T-cell (primary cell): ENCODE measurements at regions not wholly inside any gene's neighbourhood (a gene's known extent, or its start where the extent isn't known, plus 50 kb on each side); places are given as distances from the start of the nearest gene placed in this dataset.
"Not testable (repeated sequence)": the region's sequence is repeated elsewhere in the genome, so short reads cannot be mapped to it uniquely, and the experiment has no call there.

Experiments
- ATAC-seq, 4 experiments: fragments of 200-7000 bp in 3 of 4; fragments of 150-1000 bp in 1 of 4; cut with Tn5 transposase; replicated peaks in 1 of 4; 1 replicate in 3 of 4; 2 replicates in 1 of 4; pipeline ENCODE4 v1.10.0; 2021; ENCODE audit warnings: moderate library complexity in 3 of 4, mild to moderate bottlenecking in 2 of 4, moderate number of reproducible peaks in 1 of 4
- CTCF ChIA-PET, 2 donors: fragments of 300-600 bp; sonication (Branson Sonifier 250); formaldehyde crosslinking; loops; one replicate each; lab custom pipeline; 2022; ENCODE audit warnings: antibody characterized with exemption in 2 of 2; lab: Charles Lee
- POLR2A ChIA-PET, 2 donors: fragments of 300-600 bp; sonication (Branson Sonifier 250); formaldehyde crosslinking; loops; one replicate each; lab custom pipeline; 2022; ENCODE audit warnings: antibody characterized with exemption in 2 of 2; lab: Charles Lee
- DNase-seq, 35 experiments: peaks; one replicate each; pipeline versions ENCODE4 v3.0.0 to v3.0.0-alpha.2; 2013 to 2023
- H3K27ac ChIP-seq: one replicate; pipeline ENCODE4 v1.5.1; 2013; ENCODE audit warnings: low read length
- H3K27me3 ChIP-seq, 2 experiments: replicated peaks in 1 of 2; 1 replicate in 1 of 2; 2 replicates in 1 of 2; pipeline versions ENCODE4 v1.6.1 to v1.7.0; 2013; ENCODE audit warnings: low read length in 1 of 2, mixed read lengths in 1 of 2; ENCODE audit not compliant: control insufficient read depth in 2 of 2, insufficient read depth in 2 of 2; ENCODE audit errors: extremely low read depth in 1 of 2
- H3K36me3 ChIP-seq, 2 donors: 1 replicate in 1 of 2; 2 replicates in 1 of 2; pipeline versions ENCODE4 v1.6.1 to v1.7.0; 2013; ENCODE audit warnings: low read length in 1 of 2; ENCODE audit not compliant: control insufficient read depth in 2 of 2, insufficient read depth in 1 of 2; ENCODE audit errors: extremely low read depth in 1 of 2
- H3K4me1 ChIP-seq, 2 experiments: 1 replicate in 1 of 2; 2 replicates in 1 of 2; pipeline versions ENCODE4 v1.6.1 to v1.7.0; 2013; ENCODE audit warnings: low read length in 2 of 2, mixed read lengths in 1 of 2; ENCODE audit not compliant: insufficient read depth in 2 of 2, control insufficient read depth in 1 of 2; ENCODE audit errors: extremely low read depth in 1 of 2
- H3K4me3 ChIP-seq, 2 donors: 1 replicate in 1 of 2; 2 replicates in 1 of 2; pipeline versions ENCODE4 v1.5.1 to v1.7.0; 2013; ENCODE audit warnings: mild to moderate bottlenecking in 2 of 2, low read length in 1 of 2, moderate library complexity in 1 of 2; ENCODE audit not compliant: control insufficient read depth in 1 of 2; ENCODE audit errors: extremely low read depth in 1 of 2
- H3K9me3 ChIP-seq: 2 replicates; pipeline ENCODE4 v1.7.0; 2013
- H3K27ac Mint-ChIP-seq, 2 donors: one replicate each; pipeline ENCODE4 v1.8.0; 2020 to 2021; ENCODE audit warnings: mild to moderate bottlenecking in 2 of 2, mixed read lengths in 2 of 2
- H3K27me3 Mint-ChIP-seq, 2 donors: one replicate each; pipeline ENCODE4 v1.8.0; 2021 to 2022; ENCODE audit warnings: mixed read lengths in 2 of 2
- H3K36me3 Mint-ChIP-seq: one replicate; pipeline ENCODE4 v1.8.0; 2021; ENCODE audit warnings: mixed read lengths
- H3K4me1 Mint-ChIP-seq, 3 donors: one replicate each; pipeline ENCODE4 v1.8.0; 2020 to 2022; ENCODE audit warnings: mixed read lengths in 3 of 3, mild to moderate bottlenecking in 1 of 3
- H3K4me3 Mint-ChIP-seq, 3 donors: one replicate each; pipeline ENCODE4 v1.8.0; 2020 to 2022; ENCODE audit warnings: mild to moderate bottlenecking in 3 of 3, mixed read lengths in 3 of 3, moderate library complexity in 3 of 3
- H3K9me3 Mint-ChIP-seq, 3 donors: one replicate each; pipeline ENCODE4 v1.8.0; 2020 to 2022; ENCODE audit warnings: mixed read lengths in 3 of 3
- WGBS: methylation state at CpG from one replicate; pipeline ENCODE4 v1.1.5; 2013; ENCODE audit warnings: missing lambda C conversion rate; ENCODE audit not compliant: insufficient coverage; 5-methylcytosine and 5-hydroxymethylcytosine counted together

- H3K27ac ChIP-seq, POLR2A ChIA-PET, CTCF ChIA-PET, H3K36me3 ChIP-seq, H3K27ac Mint-ChIP-seq, ATAC-seq, H3K9me3 ChIP-seq, DNase-seq, H3K4me1 Mint-ChIP-seq, H3K4me3 Mint-ChIP-seq, H3K4me1 ChIP-seq, H3K4me3 ChIP-seq, H3K36me3 Mint-ChIP-seq: not testable (repeated sequence)
- Mint-ChIP-seq H3K27me3 (peaks cover 9 to 16% of the 10 kb centered on the region in 2 donors), H3K9me3 (peaks cover 2 to 12% (median 2%) of the 10 kb centered on the region in 3 donors)
- H3K27me3 ChIP-seq, result peaks cover 0 to 17% of the 10 kb centered on the region in 2 experiments
- WGBS, result no CpG with 5 or more reads among the region's 11 CpGs
Measured at GRCh38 chr14:105762262-105762661, 235.9 kb downstream of the TMEM121 start.

DNA sequence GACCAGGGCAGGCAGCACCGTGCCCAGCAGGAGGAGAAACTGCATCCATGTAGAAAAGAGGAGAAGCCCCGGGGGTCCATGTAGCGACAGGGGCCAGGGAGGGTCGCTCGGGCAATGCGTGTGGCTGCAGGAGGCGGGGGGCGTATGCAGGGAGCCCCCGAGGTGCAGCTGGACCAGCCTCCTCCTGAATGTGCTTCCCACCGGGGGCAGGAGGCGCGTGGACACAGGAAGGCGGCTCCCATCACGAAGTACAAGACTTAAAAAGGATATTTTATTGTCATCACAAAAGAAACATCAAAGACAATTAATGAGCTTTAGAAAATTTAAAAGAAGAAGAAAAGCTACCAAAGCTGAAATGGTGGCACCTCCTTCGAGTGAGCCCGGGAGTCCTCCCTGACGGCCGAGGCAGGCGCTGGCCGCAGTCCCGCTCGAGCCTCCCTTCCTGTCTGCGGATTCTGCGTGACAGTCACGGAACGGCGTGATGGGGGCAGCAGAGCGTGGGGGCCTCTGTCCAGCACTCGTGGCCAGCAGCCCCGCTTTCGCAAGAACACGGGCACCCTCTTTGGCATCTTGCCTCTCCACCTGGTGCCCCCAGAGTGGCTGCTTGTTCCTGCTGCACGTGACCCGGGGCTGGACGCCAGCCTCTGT is 238.0 kb downstream of the TMEM121 start:
- DNase-seq, H3K4me3 ChIP-seq, H3K4me3 Mint-ChIP-seq, H3K36me3 Mint-ChIP-seq, H3K9me3 Mint-ChIP-seq, H3K36me3 ChIP-seq, CTCF ChIA-PET, POLR2A ChIA-PET, H3K4me1 ChIP-seq, H3K27ac Mint-ChIP-seq, H3K4me1 Mint-ChIP-seq, H3K27ac ChIP-seq, ATAC-seq, H3K9me3 ChIP-seq: not testable (repeated sequence)
- WGBS, result 90% methylated on average over 7 of the region's 35 CpGs
- H3K27me3 Mint-ChIP-seq, result peaks cover 9 to 16% of the 10 kb centered on the region in 2 donors
- H3K27me3 ChIP-seq, result peaks cover 0 to 17% of the 10 kb centered on the region in 2 experiments

- H3K27ac ChIP-seq, H3K36me3 ChIP-seq, ATAC-seq, H3K27ac Mint-ChIP-seq, CTCF ChIA-PET, DNase-seq, H3K4me1 ChIP-seq, POLR2A ChIA-PET, H3K9me3 ChIP-seq, H3K4me3 Mint-ChIP-seq, H3K36me3 Mint-ChIP-seq, H3K9me3 Mint-ChIP-seq, H3K4me3 ChIP-seq, H3K4me1 Mint-ChIP-seq: not testable (repeated sequence)
- peaks cover 0 to 17% of the 10 kb centered on the region in 2 experiments for H3K27me3 ChIP-seq
- 77% methylated on average over 7 of the region's 23 CpGs for WGBS
- peaks cover 9 to 14% of the 10 kb centered on the region in 2 donors for H3K27me3 Mint-ChIP-seq
Measured at GRCh38 chr14:105765072-105765825, 238.9 kb downstream of the TMEM121 start.

DNA sequence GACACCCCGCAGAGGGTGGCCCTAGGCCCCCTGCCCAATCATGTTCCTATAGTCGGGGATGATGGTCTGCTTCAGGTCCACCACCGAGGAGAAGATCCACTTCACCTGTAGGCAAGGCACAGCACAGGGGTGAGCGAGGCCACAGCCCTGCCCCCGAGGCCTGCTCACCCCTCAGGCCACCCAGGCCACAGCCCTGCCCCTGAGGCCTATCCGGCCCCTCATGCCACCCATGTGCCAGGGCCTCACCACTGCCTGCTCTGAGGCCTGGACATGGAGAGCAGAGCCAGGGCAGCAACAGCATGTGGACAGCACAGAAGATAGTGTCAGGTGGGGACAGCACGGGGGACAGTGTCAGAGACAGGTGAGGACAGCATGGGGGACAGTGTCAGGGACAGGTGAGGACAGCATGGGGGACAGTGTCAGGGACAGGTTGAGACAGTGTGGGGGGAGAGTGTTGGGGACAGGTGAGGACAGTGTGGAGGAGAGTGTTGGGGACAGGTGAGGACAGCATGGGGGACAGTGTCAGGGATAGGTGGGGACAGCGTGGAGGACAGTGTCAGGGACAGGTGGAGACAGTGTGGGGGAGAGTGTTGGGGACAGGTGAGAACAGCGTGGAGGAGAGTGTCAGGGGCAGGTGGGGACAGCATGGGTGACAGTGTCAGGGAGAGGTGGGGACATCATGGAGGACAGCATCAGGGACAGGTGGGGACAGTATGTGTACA is 239.7 kb downstream of the TMEM121 start:
- Histone ChIP-seq H3K4me3 (no peak overlapping the region), H3K4me1 (no peaks in the 10 kb centered on the region), H3K27me3 (peaks cover 0 to 12% of the 10 kb centered on the region in 2 experiments), H3K27ac (no peak overlapping the region), H3K9me3 (no peaks in the 10 kb centered on the region), H3K36me3 (no peaks in the 10 kb centered on the region)
- H3K36me3 Mint-ChIP-seq, result no peaks in the 10 kb centered on the region
- 80% methylated on average over 9 of the region's 9 CpGs for WGBS
- ATAC-seq (peak in 2 of 4 experiments; percentile 24 to 37), DNase-seq (no peak)
- CTCF ChIA-PET, result no interaction called here
- H3K27me3 Mint-ChIP-seq, result peaks cover 5 to 11% of the 10 kb centered on the region in 2 donors
- no peak overlapping the region for H3K27ac Mint-ChIP-seq
- no peaks in the 10 kb centered on the region for H3K9me3 Mint-ChIP-seq
- H3K4me3 Mint-ChIP-seq, result no peak overlapping the region
- POLR2A ChIA-PET, result no interaction called here
- no peaks in the 10 kb centered on the region for H3K4me1 Mint-ChIP-seq

GRCh38 chr14:105767315-105767714 is 240.9 kb downstream of the TMEM121 start:
- CTCF ChIA-PET, result no interaction called here
- ATAC-seq (no peak), DNase-seq (no peak)
- Mint-ChIP-seq H3K4me3 (no peak overlapping the region), H3K9me3 (no peaks in the 10 kb centered on the region), H3K4me1 (no peaks in the 10 kb centered on the region), H3K36me3 (no peaks in the 10 kb centered on the region), H3K27ac (no peak overlapping the region), H3K27me3 (peaks cover 0 to 5% of the 10 kb centered on the region in 2 donors)
- no peaks in the 10 kb centered on the region for H3K36me3 ChIP-seq
- POLR2A ChIA-PET, result no interaction called here
- H3K9me3 ChIP-seq, result no peaks in the 10 kb centered on the region
- H3K4me3 ChIP-seq, result no peak overlapping the region
- no peaks in the 10 kb centered on the region for H3K4me1 ChIP-seq
- no peak overlapping the region for H3K27ac ChIP-seq
- WGBS, result 77% methylated on average over 7 of the region's 7 CpGs
- peaks cover 0 to 8% of the 10 kb centered on the region in 2 experiments for H3K27me3 ChIP-seq

GRCh38 chr14:105768039-105768438 is 241.7 kb downstream of the TMEM121 start:
- H3K4me1 Mint-ChIP-seq, H3K36me3 ChIP-seq, H3K4me3 ChIP-seq, H3K27me3 Mint-ChIP-seq, H3K4me1 ChIP-seq, H3K27me3 ChIP-seq, H3K27ac ChIP-seq, H3K4me3 Mint-ChIP-seq, H3K9me3 Mint-ChIP-seq, DNase-seq, CTCF ChIA-PET, H3K36me3 Mint-ChIP-seq, H3K27ac Mint-ChIP-seq, ATAC-seq, POLR2A ChIA-PET, H3K9me3 ChIP-seq: not testable (repeated sequence)
- WGBS, result 53% methylated on average over 5 of the region's 17 CpGs
